Eye (tissue), 1 donor: ENCODE measurements at regions not wholly inside any gene's neighbourhood (a gene's known extent, or its start where the extent isn't known, plus 50 kb on each side); places are given as distances from the start of the nearest gene placed in this dataset.

ENCODE experiments used
- DNase-seq: peaks from one replicate; pipeline ENCODE4 v3.0.0-alpha.2; 2015

GRCh38 chr13:78770601-78771000 lies 111.6 kb upstream of the OBI1 start:
- no peak for DNase-seq

- DNase-seq, result no peak
These were observed 110.0 kb upstream of the OBI1 start for GRCh38 chr13:78768950-78769349.

- no peak for DNase-seq
These were observed 105.7 kb upstream of the OBI1 start for GRCh38 chr13:78764665-78765064.

GRCh38 chr13:78762825-78763224 lies 103.9 kb upstream of the OBI1 start:
- DNase-seq, result no peak

GRCh38 chr13:78759704-78760103 lies 100.7 kb upstream of the OBI1 start:
- no peak for DNase-seq

- no peak for DNase-seq
These were observed 99.6 kb upstream of the OBI1 start for GRCh38 chr13:78758549-78758948.

- peak; percentile 20 for DNase-seq
These were observed 94.5 kb upstream of the OBI1 start for GRCh38 chr13:78753435-78753834.

GRCh38 chr13:78750735-78751134 lies 91.8 kb upstream of the OBI1 start:
- DNase-seq, result no peak

- no peak for DNase-seq
These were observed 85.0 kb upstream of the OBI1 start for GRCh38 chr13:78743973-78744372.

- DNase-seq, result no peak
These were observed 83.7 kb upstream of the OBI1 start for GRCh38 chr13:78742659-78743058.

- no peak for DNase-seq
These were observed 77.2 kb upstream of the OBI1 start for GRCh38 chr13:78736142-78736541.

GRCh38 chr13:78732445-78733017 lies 73.6 kb upstream of the OBI1 start:
- DNase-seq, result no peak

- DNase-seq, result no peak
These were observed 63.7 kb upstream of the OBI1 start for GRCh38 chr13:78722700-78723099.

- DNase-seq, result no peak
These were observed 60.4 kb upstream of the OBI1 start for GRCh38 chr13:78719367-78719766.

- DNase-seq, result no peak
These were observed 55.8 kb upstream of the OBI1 start for GRCh38 chr13:78714717-78715116.

GRCh38 chr13:78712831-78713230 lies 53.9 kb upstream of the OBI1 start:
- DNase-seq, result peak; percentile 49

- no peak for DNase-seq
These were observed 50.1 kb upstream of the OBI1 start for GRCh38 chr13:78709028-78709427.
